Stimulated activated CD8-positive, alpha-beta memory T cell treated with anti-CD3 and anti-CD28 coated beads, Interleukin-7, amount 100 ng/mL, for 1 hour (primary cell): ENCODE measurements at regions not wholly inside any gene's neighbourhood (a gene's known extent, or its start where the extent isn't known, plus 50 kb on each side); places are given as distances from the start of the nearest gene placed in this dataset.

Experiments
- DNase-seq, 2 donors: peaks; one replicate each; pipeline ENCODE4 v3.0.0-alpha.2; 2020; ENCODE audit warnings: low read depth in 2 of 2

DNA sequence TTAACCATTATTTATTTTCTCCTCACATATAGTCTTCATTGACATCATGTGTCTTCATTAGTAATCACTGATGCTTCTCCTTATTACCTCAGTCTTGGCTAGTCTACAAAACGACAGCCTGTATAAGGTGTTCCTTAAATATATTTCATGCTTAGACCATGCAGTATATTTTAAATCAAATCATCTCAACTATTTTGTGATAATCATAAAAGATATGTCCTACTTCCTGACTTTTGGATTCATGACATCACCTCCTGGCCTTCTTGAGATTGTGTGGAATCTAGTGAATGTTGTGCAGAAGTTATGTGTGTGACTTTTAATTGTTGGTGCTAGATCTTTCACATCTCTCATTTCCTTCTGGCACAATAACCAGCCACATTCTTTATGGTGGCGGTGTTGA, 1339.3 kb upstream of the C9orf72 start:
- no peak for DNase-seq

DNA sequence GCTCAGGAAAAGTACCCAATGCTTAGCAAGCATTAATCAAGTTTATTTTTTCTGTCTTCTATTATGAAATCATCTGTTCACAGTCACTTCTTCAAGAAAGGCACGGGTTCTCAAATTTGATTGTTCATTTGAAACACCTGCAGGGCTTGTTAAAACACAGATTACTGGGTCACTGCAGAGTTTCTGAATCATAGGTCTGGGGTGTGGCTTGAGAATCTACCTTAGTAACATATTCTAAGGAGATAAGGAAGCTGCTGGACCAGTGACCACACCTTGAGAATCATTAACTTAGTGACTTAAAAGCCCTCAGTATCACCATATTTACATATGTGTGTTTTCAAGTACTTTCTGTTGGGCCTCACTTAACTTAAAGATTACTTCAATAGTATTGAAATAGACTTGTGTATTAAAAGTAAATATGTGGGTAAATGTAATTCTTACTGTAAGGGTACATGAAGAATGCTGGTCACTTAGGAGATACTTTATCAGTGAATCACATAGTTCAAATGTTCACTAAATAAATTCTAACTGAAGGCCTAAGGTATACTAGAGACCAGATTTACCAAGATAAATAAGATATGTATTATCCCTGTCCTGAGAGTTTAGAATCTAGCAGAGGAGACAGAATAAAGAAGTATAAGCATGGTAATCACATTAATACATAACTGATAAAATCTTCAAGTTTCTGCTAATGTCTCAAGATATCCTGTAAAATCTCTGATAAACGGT, 1342.1 kb upstream of the C9orf72 start:
- no peak for DNase-seq

- DNase-seq, result no peak
Measured at GRCh38 chr9:28916348-28916747, 1343.1 kb upstream of the C9orf72 start.

DNA sequence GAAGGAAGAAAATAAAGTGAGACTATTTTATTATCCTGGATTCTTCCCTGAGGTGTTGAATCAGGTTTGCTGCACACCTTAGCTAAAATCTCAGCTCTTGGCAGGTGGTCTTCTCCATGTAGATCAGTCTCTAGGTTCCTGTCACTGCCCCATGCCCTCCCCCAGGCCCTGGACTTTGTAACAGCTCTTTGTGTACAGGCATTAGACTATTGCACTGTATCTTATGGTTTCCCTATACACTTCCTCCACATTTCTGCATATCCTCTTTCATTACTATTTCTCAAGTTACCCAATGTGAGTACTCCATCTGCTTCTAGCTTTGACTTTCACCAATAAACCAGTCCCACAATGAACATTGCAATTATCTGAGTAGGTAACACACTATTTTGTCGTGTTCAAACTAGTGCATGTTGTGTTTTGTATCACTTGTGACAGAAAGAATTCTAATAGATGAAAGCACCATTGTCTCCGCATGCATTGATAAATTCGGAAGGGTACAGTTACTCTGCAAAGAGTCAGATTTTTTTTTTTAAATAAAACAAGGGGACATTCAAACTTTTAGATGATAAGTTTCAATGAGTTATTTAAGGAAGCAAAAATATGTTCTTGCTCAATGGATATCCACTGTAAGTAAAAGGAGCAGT, 1348.7 kb upstream of the C9orf72 start:
- DNase-seq, result no peak

DNA sequence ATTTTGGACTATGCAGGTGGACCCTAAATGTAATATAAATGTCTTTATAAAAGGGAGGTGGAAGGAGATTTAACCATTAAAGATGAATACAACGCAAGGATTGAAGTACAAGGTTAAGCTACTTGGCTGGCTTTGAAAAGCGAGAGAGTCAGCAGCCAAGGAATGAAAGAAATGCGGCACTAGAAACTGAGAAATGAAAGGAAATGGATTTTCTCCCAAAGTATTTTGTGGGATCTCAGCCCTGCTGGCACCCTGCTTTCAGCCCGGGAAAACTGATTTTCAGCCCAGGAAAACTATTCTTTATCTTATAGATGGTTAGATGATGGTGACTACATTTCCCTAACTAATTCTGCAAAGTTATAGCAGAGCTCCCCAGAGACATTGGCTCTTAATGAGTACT, 1349.6 kb upstream of the C9orf72 start:
- DNase-seq, result no peak

- no peak for DNase-seq
Measured at GRCh38 chr9:28923351-28923750, 1350.1 kb upstream of the C9orf72 start.

DNA sequence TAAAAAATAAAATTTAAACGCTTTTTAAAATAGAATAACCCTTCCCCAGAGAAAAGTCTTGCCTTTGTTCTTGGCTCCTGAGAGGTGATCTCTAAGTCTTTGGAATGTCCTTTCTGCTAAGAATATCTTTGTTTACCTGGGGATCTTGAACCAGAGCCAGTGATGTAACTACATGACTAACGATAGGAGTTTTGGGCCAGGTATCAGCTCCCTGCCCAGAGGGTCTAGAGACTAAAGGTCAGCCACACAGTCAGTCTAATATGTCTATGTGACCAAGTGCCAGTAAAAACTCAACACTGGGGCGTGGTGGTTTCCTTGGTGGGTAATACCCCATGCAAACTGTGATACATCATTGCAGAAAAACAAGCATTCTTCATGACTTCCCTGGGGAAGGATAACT, 1351.9 kb upstream of the C9orf72 start:
- DNase-seq, result no peak

DNA sequence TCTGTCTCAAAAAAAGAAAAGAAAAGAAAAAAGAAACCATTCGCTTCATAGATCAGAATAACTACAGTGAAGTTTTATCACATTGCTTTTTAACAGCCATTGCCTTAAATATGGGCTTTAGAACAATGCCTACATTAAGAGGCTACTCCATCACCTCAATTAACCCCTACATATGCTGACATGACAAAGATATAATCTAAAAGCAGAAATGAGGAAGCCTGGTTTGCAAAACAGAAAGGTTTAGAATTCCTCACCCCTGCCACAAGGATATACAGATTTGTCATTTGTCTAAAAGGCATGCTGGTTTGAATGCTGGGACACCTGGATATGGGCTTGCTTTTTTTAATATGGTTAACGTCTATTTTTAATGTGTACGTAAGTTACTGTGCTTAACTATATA, 1353.0 kb upstream of the C9orf72 start:
- DNase-seq, result no peak

DNA sequence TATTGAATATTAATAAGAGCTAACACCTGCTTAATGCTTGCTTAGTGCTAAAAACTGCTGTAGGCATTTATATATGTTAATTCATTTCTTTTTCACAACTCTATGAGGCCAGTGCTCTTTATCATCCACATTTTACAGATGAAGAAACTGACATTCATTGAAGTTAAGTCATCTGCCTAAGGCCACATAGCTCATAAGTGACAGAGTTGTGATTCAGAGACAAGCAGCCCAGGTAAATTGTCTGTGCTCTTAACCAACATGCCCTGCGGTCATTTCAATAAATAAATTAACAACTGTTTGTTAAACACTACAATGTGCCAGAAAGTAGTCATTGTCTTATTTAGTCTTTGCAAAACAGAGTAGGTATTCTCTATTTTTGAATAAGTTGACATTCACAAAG, 1354.4 kb upstream of the C9orf72 start:
- DNase-seq, result no peak

GRCh38 chr9:28929433-28929832, 1356.2 kb upstream of the C9orf72 start:
- no peak for DNase-seq

- DNase-seq, result no peak
Measured at GRCh38 chr9:28930766-28931165, 1357.5 kb upstream of the C9orf72 start.

GRCh38 chr9:28934111-28934510, 1360.8 kb upstream of the C9orf72 start:
- no peak for DNase-seq

DNA sequence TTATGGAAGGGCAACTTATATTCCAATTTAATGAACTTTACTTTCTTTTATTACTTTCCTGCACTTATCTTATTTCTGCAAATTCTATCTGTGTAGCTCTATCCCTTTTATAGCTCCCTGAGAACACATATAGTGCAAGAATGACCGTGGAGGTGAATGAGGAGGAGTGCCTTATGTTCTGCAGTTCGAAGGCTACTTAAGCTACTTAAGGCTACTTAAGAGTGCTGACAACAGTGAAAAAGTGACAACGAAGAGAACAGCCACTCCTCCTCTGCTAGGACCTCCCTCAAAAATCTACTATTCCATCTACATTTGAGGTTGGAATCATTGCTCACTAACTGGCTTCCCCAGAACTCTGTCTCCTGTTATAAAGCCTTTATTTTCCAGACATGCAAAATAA, 1365.7 kb upstream of the C9orf72 start:
- no peak for DNase-seq

GRCh38 chr9:28941856-28942255, 1368.6 kb upstream of the C9orf72 start:
- no peak for DNase-seq

- no peak for DNase-seq
Measured at GRCh38 chr9:28942941-28943340, 1369.7 kb upstream of the C9orf72 start.

- no peak for DNase-seq
Measured at GRCh38 chr9:28946648-28947047, 1373.4 kb upstream of the C9orf72 start.

DNA sequence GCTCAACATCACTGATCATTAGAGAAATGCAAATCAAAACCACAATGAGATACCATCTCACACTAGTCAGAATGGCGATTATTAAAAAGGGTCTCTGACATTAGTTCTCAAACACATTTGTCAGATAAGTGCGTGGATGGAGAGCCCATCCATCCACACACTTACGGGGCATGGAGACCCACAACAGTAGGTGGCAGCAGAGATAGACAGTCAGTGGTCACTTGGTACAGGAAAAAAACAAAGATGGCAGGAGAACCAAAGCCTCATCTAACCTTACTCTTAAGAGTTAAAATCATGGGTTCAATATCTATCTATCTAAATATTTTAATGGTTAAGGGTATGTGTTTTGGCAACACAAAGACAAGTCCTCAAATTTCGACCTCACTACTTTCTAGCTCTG, 1378.7 kb upstream of the C9orf72 start:
- no peak for DNase-seq

- no peak for DNase-seq
Measured at GRCh38 chr9:28956116-28956880, 1383.0 kb upstream of the C9orf72 start.

- DNase-seq, result no peak
Measured at GRCh38 chr9:28960602-28961001, 1387.3 kb upstream of the C9orf72 start.

DNA sequence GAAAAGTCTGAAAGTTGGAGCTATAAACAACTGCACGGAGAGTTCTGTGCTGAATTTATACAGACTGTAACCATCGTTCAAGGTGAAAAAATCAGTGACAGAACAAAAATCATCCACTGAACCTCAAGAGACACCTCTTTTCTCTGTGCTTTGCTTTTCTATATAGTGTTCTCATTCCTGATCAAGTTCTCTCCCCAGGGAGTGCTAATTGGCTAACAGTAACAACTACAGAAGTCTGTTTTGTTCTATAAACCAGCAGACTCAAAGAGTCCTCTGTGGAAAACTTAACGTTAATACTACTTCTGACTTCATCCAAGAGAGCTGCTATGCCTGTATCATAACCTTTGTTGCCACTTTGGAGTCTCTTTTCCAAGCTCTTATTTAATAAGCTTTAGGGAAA, 1388.3 kb upstream of the C9orf72 start:
- no peak for DNase-seq

- no peak for DNase-seq
Measured at GRCh38 chr9:28967226-28967625, 1393.9 kb upstream of the C9orf72 start.

GRCh38 chr9:28970241-28970654, 1397.0 kb upstream of the C9orf72 start:
- no peak for DNase-seq

- DNase-seq, result no peak
Measured at GRCh38 chr9:28971881-28972280, 1398.6 kb upstream of the C9orf72 start.
